Thyroid gland (tissue), 4 donors: ENCODE measurements at regions not wholly inside any gene's neighbourhood (a gene's known extent, or its start where the extent isn't known, plus 50 kb on each side); places are given as distances from the start of the nearest gene placed in this dataset.
A peak's percentile ranks its signal among the peaks of the same experiment; 100 is the strongest.

Experiments used
- DNase-seq, 2 donors: peaks; one replicate each; pipeline ENCODE4 v3.0.0-alpha.2; 2019
- H3K27ac ChIP-seq, 3 donors: fragments of 200-600 bp; sonication (generic); 1 replicate in 2 of 3; 2 replicates in 1 of 3; pipeline ENCODE4 v1.5.1; 2016 to 2019; ENCODE audit warnings: mild to moderate bottlenecking in 1 of 3, moderate library complexity in 1 of 3
- H3K27me3 ChIP-seq: fragments of 200-600 bp; sonication (generic); one replicate; pipeline ENCODE4 v1.5.1; 2019
- H3K36me3 ChIP-seq, 2 donors: fragments of 200-600 bp; sonication (generic); one replicate each; pipeline ENCODE4 v1.5.1; 2016 to 2019
- H3K4me1 ChIP-seq, 2 donors: fragments of 200-600 bp; sonication (generic); one replicate each; pipeline ENCODE4 v1.5.1; 2017 to 2019
- H3K4me3 ChIP-seq, 3 donors: fragments of 200-600 bp; sonication (generic); replicated peaks in 1 of 3; 1 replicate in 2 of 3; 2 replicates in 1 of 3; pipeline ENCODE4 v1.5.1; 2016; ENCODE audit warnings: mild to moderate bottlenecking in 1 of 3
- H3K9me3 ChIP-seq: fragments of 200-600 bp; sonication (generic); one replicate; pipeline ENCODE4 v1.5.1; 2017
- CTCF ChIP-seq, 6 experiments: fragments of 200-600 bp in 3 of 6; fragments of 450-650 bp in 3 of 6; sonication (generic) in 3 of 6; IDR thresholded peaks; one replicate each; pipeline ENCODE4 v1.5.1; 2016 to 2019; ENCODE audit warnings: antibody characterized with exemption in 6 of 6, mild to moderate bottlenecking in 2 of 6, inconsistent platforms in 1 of 6, moderate library complexity in 1 of 6
- POLR2A ChIP-seq, 2 donors: fragments of 450-650 bp; IDR thresholded peaks; one replicate each; pipeline ENCODE4 v1.6.1; 2017; ENCODE audit warnings: antibody characterized with exemption in 2 of 2, mild to moderate bottlenecking in 2 of 2, moderate library complexity in 1 of 2
- whole genome bisulfite sequencing, 2 donors: methylation state at CpG; one replicate each; pipeline ENCODE4 v1.1.5; 2017; 5-methylcytosine and 5-hydroxymethylcytosine counted together
- intact Hi-C: fragments of 100-400 bp; cut with DNase I; formaldehyde crosslinking; loops from one replicate; pipeline ENCODE4 v1.15.1; 2023

- Histone ChIP-seq H3K27ac (peak overlapping the region; percentile 75 to 97 (median 86)), H3K27me3 (no peaks in the 10 kb centered on the region), H3K4me3 (no peak overlapping the region), H3K9me3 (no peaks in the 10 kb centered on the region), H3K4me1 (peaks cover 47 to 52% of the 10 kb centered on the region in 2 donors), H3K36me3 (no peaks in the 10 kb centered on the region)
- intact Hi-C loops = no loop called here
- TF ChIP-seq CTCF (IDR thresholded peaks at IDR 0.05) (no peak), POLR2A (IDR thresholded peaks at IDR 0.05) (no peak)
- no peak for DNase-seq
- 82 to 92% methylated on average over 2 of the region's 2 CpGs for WGBS, 2 donors
These were observed 132.6 kb downstream of the MRPS6 start for GRCh38 chr21:34205811-34206571.

GRCh38 chr21:34213959-34214358 is 140.6 kb downstream of the MRPS6 start:
- DNase-seq = no peak
- H3K9me3 ChIP-seq = no peaks in the 10 kb centered on the region
- no peaks in the 10 kb centered on the region for H3K36me3 ChIP-seq
- peak overlapping the region in 2 of 3 donors; percentile 89 to 97 for H3K27ac ChIP-seq
- H3K4me1 ChIP-seq = peaks cover 34 to 43% of the 10 kb centered on the region in 2 donors
- TF ChIP-seq CTCF (IDR thresholded peaks at IDR 0.05) (no peak), POLR2A (IDR thresholded peaks at IDR 0.05) (no peak)
- H3K4me3 ChIP-seq = no peak overlapping the region
- H3K27me3 ChIP-seq = no peaks in the 10 kb centered on the region
- intact Hi-C loops = no loop called here

- H3K9me3 ChIP-seq = no peaks in the 10 kb centered on the region
- no peaks in the 10 kb centered on the region for H3K27me3 ChIP-seq
- H3K4me1 ChIP-seq = peaks cover 48 to 59% of the 10 kb centered on the region in 2 donors
- intact Hi-C loops = no loop called here
- WGBS, 2 donors = 43 to 50% methylated on average over 4 of the region's 4 CpGs
- no peak for TF ChIP-seq POLR2A (IDR thresholded peaks at IDR 0.05)
- TF ChIP-seq CTCF (IDR thresholded peaks at IDR 0.05) = no peak
- no peaks in the 10 kb centered on the region for H3K36me3 ChIP-seq
- DNase-seq = no peak
- H3K4me3 ChIP-seq = no peak overlapping the region
- peak overlapping the region; percentile 89 to 97 (median 96) for H3K27ac ChIP-seq
These were observed 142.1 kb downstream of the MRPS6 start for GRCh38 chr21:34215501-34215900.

GRCh38 chr21:34215911-34216717 is 142.7 kb downstream of the MRPS6 start:
- WGBS, 2 donors = 16 to 20% methylated on average over 9 of the region's 9 CpGs
- H3K4me3 ChIP-seq = no peak overlapping the region

More at GRCh38 chr21:34215911-34216717, 142.7 kb downstream of the MRPS6 start:
- Histone ChIP-seq H3K36me3 (no peaks in the 10 kb centered on the region), H3K27ac (peak overlapping the region; percentile 89 to 97 (median 96)), H3K9me3 (no peaks in the 10 kb centered on the region), H3K27me3 (no peaks in the 10 kb centered on the region), H3K4me1 (peaks cover 54 to 62% of the 10 kb centered on the region in 2 donors)
- peak in 1 of 6 experiments; percentile 12 for TF ChIP-seq CTCF (IDR thresholded peaks at IDR 0.05)
- TF ChIP-seq POLR2A (IDR thresholded peaks at IDR 0.05) = peak in 1 of 2 donors; percentile 15
- DNase-seq = peak; percentile 82 to 86
- intact Hi-C loops = no loop called here
